Limb (tissue), 2 donors: ENCODE measurements at regions not wholly inside any gene's neighbourhood (a gene's known extent, or its start where the extent isn't known, plus 50 kb on each side); places are given as distances from the start of the nearest gene placed in this dataset.

Experiments
- DNase-seq, 2 donors: peaks; one replicate each; pipeline ENCODE4 v3.0.0-alpha.2; 2016; ENCODE audit errors: extremely low spot score in 2 of 2

- no peak for DNase-seq
Measured at GRCh38 chr4:62168681-62169080, 968.6 kb downstream of the ADGRL3 start.

GRCh38 chr4:62162606-62163005 lies 962.5 kb downstream of the ADGRL3 start:
- no peak for DNase-seq

GRCh38 chr4:62161446-62161845 lies 961.3 kb downstream of the ADGRL3 start:
- no peak for DNase-seq

GRCh38 chr4:62159876-62160275 lies 959.8 kb downstream of the ADGRL3 start:
- no peak for DNase-seq

- DNase-seq, result no peak
Measured at GRCh38 chr4:62159306-62159705, 959.2 kb downstream of the ADGRL3 start.

- DNase-seq, result no peak
Measured at GRCh38 chr4:62156205-62156604, 956.1 kb downstream of the ADGRL3 start.

GRCh38 chr4:62145276-62145675 lies 945.1 kb downstream of the ADGRL3 start:
- DNase-seq, result no peak

- DNase-seq, result no peak
Measured at GRCh38 chr4:62144431-62144830, 944.3 kb downstream of the ADGRL3 start.

GRCh38 chr4:62135565-62136156 lies 935.5 kb downstream of the ADGRL3 start:
- DNase-seq, result no peak

GRCh38 chr4:62133977-62134376 lies 933.9 kb downstream of the ADGRL3 start:
- no peak for DNase-seq

GRCh38 chr4:62133101-62133897 lies 933.2 kb downstream of the ADGRL3 start:
- DNase-seq, result no peak

GRCh38 chr4:62131049-62131448 lies 930.9 kb downstream of the ADGRL3 start:
- no peak for DNase-seq

GRCh38 chr4:62130637-62131036 lies 930.5 kb downstream of the ADGRL3 start:
- no peak for DNase-seq

GRCh38 chr4:62130230-62130629 lies 930.1 kb downstream of the ADGRL3 start:
- no peak for DNase-seq
